CD4-positive, alpha-beta T cell treated with Interleukin-15 for 4 hours (primary cell): ENCODE measurements at regions not wholly inside any gene's neighbourhood (a gene's known extent, or its start where the extent isn't known, plus 50 kb on each side); places are given as distances from the start of the nearest gene placed in this dataset.

Experiments used
- DNase-seq: peaks from one replicate; pipeline ENCODE4 v3.0.0-alpha.2; 2020; ENCODE audit warnings: low spot score

DNA sequence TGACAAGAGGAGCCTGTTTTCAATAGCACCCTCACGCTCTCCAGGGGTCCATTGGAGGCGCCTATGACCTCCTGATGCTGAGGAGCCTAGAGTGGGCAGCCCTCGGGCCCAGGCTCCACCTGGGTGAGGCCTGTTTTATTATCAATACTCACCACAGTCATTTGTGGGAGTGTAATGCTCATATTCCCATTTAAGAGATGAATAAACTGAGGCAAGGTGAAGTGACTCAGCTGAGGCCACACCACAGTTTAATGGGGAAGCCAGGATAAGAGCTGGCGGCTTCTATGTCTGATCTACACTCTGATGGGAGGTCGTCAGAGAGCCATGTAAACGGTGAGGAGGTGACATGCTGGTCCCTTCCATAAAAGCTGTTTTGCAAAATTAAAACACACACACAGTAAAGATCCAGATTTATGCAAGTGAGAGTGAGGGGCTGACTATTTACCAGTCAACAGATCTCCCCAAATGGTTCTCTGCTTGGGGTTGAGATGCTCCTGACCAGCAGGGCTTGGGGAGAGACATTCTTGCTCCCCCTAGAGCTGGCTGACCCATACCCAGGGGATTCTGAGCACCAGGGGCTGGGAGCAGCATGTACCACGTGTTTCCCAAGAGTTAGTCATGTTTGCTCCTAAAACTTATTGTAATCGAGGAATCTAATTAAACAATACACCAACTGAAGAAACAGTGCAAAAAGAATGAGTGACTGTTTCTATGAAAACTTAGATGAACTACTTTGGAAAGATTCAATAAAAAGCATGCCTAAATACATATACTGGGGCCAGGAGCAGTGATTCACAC, 81.0 kb upstream of the INSIG1 start:
- DNase-seq = no peak

DNA sequence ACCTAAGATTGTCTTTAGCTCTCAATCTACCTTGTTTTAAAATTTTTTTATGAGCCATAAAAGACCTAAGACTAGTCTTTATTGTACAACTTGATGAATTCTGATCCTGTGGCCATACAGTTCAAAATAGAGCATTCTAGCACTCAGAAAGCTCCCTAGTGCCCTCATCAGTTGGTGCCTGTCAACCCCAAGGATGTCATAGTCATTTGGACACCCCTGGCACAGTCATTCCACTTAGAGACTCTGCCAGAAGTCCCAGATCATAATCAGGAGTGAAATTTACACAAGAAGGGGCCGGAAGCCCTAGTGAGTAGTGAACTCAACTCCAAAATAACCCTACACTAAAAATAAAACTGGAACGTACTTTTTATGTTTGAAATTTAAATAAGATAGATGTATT, 80.0 kb upstream of the INSIG1 start:
- DNase-seq = no peak

DNA sequence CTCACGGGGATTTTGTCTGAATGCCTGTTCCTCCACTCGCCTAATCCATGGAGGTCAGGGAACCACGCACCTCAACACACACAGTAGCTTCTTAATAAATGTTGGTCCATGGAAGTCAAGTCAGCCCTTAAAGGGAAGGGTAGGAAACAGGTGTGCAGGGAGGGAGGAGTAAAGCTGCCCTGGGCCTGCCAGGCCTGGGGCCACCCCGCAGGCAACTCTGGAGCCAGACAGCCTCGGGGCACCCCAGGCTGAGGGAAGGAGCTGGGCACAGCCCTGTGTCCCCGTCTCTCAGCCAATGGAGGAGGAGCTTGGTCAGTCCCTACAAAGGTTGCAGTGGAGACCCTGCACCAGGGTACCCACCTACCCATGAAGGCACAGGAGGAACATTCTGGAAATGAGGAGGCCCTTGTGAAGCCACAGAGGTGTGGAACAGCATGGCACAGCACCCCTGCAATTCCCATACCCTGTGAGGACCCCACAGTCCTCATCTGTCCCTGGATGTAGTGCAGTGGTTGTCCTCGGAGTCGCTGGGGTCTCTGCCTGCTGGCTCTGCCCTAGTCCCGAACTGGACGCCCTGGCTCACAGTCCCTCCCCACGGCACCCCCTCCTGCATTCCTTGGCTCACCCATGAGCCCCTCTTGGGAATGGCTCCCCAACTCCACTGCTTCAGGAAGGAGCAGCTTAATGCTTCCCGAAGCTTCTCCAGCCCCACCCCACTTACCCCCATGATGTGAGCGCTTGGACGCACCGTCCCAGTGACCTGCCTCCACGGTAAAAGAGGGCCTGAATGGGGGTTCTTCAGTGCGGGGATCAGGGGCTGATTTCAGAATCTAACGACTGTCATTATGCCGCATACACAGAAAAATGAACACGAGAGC, 79.2 kb upstream of the INSIG1 start:
- no peak for DNase-seq

DNA sequence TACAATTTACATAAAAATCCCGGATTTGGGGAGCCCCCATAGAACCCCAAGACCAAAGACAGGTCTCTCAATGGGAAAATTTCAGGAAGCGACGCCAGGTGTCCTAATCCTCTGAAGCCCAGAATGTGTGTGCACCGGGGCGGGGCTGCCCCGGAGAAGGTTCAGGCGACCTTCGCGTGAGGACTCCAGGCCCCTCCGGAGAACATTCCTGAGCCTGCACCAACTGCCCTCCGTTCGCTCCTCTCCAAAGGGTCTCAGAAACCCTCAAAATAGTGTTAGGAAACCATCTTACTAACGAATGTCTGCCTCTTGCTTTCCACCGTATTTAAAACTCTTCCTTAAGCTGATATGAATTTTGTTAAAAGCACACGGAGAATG, 78.5 kb upstream of the INSIG1 start:
- no peak for DNase-seq

DNA sequence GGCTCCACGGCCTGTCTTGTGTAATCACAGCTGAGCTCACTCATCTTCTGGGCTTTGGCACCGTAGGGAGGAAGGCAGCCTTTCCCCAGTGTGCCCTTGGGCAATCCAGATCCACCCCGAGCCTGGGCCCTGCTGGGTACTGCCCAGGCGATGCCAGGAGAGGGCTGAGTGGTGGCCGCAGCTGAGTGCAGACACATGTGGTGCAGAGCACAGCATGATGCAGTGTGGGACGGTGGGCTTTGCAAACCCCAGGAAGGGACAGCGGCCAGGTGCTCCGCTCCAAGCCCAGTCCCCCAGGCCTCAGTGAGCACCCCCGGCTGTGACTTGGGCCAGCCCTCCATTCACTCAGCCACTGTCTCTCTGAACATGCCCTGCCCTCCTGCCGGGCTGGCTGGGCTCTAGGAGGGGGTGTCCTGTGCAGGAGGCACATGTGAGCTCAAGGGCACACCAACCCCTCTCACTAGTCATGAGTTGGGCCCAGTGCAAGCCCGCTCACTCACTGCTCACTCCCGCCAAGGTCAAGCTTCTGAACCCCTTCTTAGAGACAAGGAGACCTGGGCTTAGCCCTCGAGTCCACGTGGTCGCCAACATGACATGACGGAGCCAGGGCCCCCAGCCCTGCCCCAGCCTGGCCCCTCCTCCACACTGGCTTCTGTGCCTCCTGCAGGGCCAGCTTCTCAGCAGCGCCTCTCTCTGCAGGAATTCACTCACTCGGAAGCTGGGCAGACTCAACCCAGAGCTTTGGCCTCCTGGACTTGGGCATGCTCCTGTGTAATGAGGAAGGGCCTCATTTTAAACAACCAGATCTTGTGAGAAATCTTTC, 77.5 kb upstream of the INSIG1 start:
- no peak for DNase-seq

DNA sequence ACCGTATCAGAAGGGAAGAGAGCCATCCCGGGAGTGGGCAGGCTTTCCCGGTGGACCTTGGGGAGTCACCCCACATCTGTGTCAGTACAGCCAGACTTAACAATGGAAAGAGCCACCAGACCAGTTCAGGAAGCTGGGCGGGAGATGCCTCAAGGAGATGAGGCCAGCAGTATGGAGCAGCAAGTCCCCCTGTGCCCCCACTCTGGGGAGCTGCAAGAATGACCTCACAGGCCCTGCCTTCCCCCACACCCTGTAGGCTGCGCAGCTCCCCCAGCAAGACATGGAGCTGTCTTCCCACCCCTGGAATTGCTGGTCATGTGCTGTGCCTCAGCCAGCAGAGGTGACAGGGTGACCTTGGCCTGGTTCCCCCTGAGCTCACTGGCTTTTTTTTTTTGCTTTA, 76.8 kb upstream of the INSIG1 start:
- no peak for DNase-seq

DNA sequence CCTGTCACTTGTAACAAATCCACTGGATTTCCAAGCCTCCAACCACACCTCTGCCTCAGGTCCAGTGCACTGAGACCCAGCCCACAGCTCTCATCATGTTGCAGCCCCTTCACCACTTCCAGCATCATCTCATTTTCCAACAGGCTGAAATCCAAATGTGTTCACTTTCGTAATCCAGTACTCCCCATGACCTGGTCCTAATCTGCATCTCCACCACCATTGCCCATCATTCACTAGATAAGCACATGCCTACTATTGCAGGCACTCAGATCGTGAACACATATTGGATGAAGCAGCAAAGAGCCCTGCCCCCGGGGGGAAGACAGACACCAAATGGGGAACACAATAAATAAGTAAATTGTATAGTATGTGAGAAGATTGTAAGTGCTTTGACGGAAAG, 76.1 kb upstream of the INSIG1 start:
- DNase-seq = no peak

DNA sequence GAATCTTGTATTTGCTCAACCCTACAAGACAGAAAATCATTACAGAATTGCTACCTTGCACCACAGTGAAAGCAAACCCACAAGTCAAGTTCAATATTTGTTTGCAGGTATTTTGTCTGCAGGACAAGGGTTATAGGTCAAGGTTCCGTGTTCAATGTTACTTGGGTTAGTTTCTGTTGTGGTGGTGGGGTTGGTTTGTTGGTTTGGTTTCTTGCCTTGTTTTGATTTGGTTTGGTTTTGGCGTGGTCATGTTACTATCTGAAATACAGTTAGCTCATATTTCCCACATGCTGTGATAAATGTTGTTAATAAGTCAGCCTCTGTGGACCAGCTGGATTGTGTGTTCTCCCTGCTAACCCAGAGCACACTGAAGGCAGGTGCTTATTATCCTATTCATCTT, 75.6 kb upstream of the INSIG1 start:
- DNase-seq = no peak

DNA sequence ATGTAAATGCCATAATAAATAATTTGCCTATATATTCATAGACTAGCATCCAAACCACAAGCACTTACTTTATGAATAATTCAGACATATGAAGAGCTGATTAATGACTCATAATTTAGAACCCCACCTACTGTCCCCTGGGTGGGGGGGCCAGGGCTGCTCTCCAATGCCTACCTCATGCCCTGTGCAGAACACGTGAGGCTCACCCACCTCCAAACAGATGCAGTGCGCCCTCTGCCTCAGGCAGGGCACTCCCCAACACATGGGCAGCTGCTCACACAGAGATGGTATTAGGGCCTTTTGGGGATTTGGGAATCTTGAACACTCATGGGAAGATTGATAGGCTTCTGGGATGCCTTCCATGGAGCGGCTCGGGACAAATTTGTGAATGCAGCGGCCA, 75.1 kb upstream of the INSIG1 start:
- DNase-seq = no peak

DNA sequence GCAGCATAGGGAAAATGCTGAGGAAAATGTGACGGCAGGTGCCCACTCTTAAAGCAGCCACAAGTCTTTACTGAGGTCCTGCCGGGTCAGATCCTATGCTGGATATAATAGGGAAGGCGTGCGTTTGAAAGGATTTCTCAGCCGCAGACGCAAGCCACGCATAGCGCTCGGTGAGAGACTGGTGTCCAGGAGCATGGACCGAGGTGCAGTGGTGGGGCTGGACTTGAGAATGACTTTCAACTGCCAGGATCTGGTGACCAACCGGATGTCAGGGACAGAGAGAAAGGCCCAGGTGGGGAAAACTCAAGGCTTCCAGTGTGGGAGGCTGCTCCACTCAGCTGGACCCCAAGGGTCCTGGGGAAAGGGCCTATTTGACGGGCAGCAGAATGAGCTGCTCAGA, 74.7 kb upstream of the INSIG1 start:
- DNase-seq = no peak

DNA sequence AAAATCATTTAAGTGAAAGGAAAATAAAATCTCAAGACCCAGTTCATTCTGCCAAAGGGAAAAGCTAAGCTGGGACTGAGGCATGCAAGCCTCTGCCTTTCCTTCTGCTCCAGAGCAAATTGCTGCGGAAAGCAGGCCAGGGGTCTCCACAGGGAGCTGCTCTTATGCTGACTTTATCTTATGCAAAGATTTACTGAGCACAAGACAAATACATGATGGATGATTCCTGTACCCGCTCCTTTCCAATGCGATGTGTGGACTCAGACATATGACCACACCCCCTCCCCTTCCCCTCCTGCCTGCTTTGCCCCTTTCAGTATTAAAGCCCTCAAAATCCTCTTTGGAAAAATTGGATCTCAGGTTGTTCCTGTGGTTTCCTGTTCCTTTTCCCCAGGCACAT, 74.2 kb upstream of the INSIG1 start:
- no peak for DNase-seq

DNA sequence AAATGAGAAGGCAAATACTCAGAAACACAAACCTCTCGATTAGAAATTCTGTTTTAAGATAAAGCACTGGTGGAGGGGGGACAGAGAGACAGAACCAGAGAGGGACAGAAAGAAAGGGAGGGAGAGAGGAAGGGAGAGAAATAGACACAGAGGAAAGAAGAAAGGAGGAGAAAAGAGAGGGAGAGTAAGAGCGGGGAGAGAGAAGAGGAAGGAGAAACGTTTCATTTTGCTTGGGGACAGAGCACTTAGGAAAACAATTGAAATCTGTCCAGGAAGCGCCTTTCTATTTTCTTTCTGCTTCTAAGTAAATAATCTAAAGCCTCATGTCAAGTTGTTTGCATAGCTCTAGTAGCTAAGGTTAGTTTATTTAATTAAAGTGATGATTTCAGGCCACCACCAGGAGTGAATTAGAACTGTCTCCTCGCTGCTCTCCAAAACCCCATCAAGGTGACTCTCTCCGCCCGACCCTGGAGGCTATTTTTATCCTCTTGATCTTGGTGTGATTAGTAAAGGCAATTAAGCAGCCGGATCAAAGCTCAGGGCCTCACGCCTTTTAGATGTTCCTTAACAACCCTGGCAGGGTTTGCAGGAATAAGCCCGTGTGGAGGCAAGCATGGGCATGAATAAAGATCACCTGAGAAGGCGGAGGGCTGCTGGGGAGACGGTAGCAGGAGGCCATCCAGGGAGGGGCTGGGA, 73.4 kb upstream of the INSIG1 start:
- no peak for DNase-seq

DNA sequence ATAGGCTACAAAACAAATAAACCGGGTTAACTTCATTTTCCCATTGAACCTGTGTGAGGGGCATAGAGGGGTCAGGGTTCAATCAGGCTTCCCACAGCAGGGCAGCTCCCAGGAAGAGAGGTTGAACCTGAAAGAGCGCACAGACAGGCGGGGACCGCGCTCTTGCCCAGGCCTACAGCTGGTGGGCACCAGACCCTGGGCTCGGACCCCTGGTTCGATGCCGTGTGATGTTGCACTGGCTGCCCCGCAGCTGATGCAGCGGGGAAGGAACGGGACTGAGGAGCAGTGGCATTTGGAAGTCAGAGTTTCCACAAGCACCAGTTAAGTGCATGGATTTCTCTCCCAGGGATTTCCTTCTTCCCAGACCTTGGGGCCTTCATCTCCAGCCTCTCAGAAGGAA, 72.6 kb upstream of the INSIG1 start:
- no peak for DNase-seq

DNA sequence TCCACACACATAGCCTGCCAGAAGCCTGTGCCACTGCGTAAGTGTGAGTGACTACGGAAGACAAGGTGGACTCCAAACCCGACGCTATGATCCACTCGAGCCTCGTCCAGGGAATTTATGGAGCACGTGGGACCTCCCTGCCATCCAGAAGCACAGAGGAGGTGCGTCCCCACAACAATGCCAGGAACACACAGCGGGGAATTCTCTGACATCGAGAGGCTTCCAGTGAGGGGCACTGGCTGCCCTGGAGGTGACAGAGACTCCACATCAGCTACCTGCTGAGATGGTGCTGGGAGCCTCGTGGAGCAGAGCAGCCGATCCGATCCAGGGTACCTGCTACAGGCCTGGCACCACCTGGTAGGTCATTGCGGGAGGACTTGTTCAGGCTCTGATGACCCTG, 72.2 kb upstream of the INSIG1 start:
- DNase-seq = no peak

DNA sequence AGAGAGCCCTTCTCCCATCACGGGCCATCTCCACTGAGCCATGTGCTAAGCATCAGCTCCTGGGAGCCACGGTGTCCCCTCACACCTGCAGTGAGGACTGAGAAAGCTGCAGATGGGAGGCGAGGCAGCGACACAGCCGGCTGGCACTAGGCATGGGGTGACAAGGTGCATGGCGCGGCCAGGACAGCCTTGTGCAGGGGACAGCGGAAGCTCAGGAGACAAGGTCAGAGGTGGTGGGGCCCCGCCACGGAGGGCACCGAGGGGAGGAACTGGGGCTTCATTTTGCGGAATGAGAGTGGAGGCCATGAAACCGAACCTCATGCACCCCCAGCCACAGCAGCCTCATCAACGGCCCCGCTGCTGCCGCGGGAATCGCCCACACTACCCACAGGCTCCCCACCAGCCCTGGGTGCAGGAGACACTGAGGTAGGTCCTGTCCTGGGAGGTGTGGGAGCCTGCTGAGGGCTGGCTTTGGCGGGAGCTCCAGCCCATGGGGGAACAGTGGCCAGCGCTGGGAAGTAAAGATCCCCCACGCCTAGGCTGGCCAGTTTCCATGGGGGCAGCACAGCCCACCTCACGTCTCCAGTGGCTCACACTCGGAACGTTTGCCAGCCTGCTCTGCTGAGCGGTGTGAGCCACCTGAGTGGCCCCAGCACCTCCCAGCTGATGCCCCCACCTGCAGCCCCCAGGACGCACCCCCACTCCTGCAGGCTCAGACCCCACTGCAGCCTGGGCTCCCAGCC, 71.2 kb upstream of the INSIG1 start:
- DNase-seq = no peak

DNA sequence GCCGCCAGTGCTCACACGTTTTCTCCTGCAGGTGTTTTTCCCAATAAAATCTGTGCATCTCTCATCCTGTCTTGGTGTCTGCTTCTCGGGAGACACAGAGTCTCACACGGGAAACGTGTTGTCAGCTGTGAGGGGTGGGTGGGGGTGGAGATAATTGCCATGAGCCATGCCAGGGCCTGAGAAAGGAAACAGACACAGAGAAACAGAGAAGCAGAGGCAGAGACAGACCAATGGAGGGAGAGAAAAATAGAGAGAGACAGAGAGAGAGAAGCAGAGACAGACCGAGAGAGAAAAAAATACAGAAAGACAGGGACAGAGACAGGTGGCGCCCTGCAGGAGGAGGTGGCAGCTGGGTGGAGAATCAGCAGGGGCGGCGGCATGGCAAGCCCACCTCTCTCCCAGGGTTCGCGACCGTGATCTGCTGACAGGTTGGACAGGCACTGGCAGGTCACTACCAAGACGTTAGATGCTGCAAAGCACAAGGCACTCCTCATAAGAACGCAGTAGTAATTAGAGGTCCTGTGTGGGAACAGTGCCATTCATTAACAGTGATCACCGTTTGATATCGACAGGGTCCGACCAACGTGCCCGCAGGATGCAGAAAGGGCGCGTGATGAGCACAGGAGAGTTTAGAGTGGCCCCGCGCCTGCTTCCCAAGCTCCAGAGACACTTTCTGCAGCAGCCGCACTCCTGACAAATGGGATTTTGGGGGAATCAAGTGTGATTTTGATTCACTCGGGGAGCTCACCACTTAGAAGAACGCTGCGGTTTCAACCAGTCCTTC, 70.5 kb upstream of the INSIG1 start:
- DNase-seq = no peak

DNA sequence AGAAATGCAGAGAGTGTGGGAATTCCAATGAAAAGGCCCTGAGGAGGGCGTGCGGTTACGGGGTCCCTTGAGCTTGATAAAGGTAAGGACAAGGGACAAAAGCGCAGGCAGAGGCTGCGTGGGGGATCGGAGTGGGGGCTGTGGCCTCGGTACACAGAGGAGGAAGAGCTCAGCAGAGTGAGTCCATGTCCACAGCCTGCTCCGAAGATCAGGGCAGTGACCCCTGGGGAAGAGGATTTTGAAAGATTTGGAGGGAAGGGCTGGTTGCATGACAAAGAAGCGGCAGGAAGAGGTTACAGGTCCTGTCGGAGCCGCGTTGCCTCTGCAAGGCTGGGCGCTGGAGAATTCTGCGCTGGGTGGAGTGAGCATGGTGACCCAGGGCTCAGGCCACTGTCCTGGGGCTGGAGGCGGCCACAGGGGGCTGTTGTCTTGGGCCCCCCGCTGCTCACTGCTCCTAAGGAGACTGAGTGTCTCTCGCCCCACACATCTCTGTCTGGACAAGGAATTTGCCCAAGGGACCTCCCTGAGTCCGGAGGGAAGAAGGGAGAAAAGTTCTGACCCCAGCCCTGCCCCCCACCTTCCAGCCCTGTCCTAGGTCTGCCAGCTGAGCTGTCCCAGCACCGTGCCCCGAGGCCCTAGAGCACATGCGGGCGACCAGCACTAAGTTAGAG, 69.8 kb upstream of the INSIG1 start:
- no peak for DNase-seq

DNA sequence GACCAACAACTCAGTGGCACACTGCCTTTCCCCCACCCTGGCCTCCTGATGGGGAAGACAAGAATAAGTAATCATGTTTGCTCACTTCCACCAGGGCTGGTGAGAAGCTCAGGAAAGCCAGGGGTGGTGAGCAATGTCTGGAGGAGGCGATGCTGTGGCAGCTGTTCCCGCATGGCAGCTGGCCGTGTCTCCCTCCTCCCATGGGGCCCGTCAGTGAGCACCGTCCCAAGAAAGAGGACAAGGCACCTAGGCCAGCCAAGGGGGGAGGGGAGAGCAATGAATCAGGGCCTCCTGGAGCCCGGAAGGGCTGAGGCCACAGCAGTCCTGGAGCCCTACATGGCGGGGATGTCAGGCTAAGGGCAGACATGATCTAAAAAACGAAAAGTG, 69.2 kb upstream of the INSIG1 start:
- DNase-seq = no peak

DNA sequence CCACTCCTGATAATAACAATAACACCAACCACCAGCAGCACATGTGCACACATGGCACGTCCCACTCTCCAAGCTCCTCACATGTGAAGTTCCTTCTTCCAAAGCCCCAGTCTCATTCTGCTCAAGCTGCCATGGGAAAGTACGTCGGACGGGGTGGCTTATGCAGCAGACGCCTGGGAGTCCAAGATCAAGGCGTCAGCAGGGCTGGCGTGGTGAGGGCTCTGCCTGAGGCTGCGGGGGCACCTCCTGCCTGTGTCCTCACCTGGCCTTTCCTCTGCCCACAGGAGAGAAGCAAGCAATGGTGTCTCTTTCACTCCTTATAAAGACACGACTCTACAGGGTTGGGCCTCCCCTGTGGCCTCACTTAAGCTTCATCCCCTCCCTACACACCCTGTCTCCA, 68.8 kb upstream of the INSIG1 start:
- no peak for DNase-seq

DNA sequence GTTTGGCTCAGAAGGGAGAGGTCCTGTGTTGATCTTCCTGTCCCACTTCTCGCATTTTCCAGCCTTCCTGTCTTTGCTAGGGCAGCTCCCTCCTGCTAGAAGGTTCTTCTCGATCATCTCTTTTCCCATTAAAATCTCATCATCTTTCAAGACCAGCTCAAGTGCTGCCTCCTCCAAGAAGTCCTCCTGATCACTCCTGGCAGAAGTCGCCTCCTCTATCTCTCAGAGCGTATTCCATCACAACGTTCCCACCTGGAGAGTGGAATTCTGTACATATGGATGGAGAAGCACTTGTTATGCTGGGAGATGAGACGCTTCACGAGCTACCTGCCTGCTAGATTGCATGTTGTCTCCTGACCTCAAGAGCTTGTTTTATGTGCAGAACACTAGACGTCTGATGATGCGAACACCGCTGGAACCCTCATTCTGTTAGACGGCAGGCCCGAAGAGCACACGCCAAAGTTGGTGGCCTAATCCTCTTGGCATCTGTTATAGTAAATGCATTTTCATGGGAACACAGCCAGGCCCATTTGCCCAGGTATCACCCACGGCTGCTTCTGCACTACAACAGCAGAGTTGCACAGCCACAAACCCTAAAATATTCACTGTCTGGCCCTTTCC, 68.0 kb upstream of the INSIG1 start:
- DNase-seq = no peak
